Heart right ventricle (tissue), 16 donors: ENCODE measurements at regions not wholly inside any gene's neighbourhood (a gene's known extent, or its start where the extent isn't known, plus 50 kb on each side); places are given as distances from the start of the nearest gene placed in this dataset.

Experiments
- ATAC-seq, 8 donors: fragments of 200-7000 bp; cut with Tn5 transposase; one replicate each; pipeline ENCODE4 v1.9.1; 2020; ENCODE audit warnings: mild to moderate bottlenecking in 8 of 8, moderate library complexity in 8 of 8, moderate number of reproducible peaks in 1 of 8
- DNase-seq, 2 donors: peaks; one replicate each; pipeline ENCODE4 v3.0.0-alpha.2; 2020
- H3K27ac ChIP-seq, 10 donors: fragments of 200-600 bp; sonication (generic) in 2 of 10; one replicate each; pipeline versions ENCODE4 v1.5.0 to v1.8.0; 2020 to 2022; ENCODE audit warnings: mild to moderate bottlenecking in 3 of 10
- H3K27me3 ChIP-seq, 7 donors: fragments of 200-600 bp; one replicate each; pipeline ENCODE4 v1.8.0; 2021 to 2022; ENCODE audit warnings: mild to moderate bottlenecking in 2 of 7
- H3K36me3 ChIP-seq, 9 donors: fragments of 200-600 bp; sonication (generic) in 1 of 9; one replicate each; pipeline versions ENCODE4 v1.5.0 to v1.8.0; 2020 to 2022; ENCODE audit warnings: mild to moderate bottlenecking in 2 of 9
- H3K4me1 ChIP-seq, 9 donors: fragments of 200-600 bp; sonication (generic) in 1 of 9; one replicate each; pipeline versions ENCODE4 v1.5.0 to v1.8.0; 2020 to 2022; ENCODE audit warnings: mild to moderate bottlenecking in 4 of 9
- H3K4me3 ChIP-seq, 10 donors: fragments of 200-600 bp; sonication (generic) in 2 of 10; one replicate each; pipeline versions ENCODE4 v1.5.0 to v1.8.0; 2020 to 2022; ENCODE audit warnings: mild to moderate bottlenecking in 7 of 10, moderate library complexity in 2 of 10
- H3K9me3 ChIP-seq, 11 donors: fragments of 200-600 bp in 10 of 11; sonication (generic) in 2 of 11; one replicate each; pipeline versions ENCODE4 v1.5.0 to v1.8.0; 2013 to 2022; ENCODE audit warnings: mild to moderate bottlenecking in 2 of 11, control low read depth in 1 of 11, moderate library complexity in 1 of 11
- WGBS, 2 donors: extraction: QIAGEN DNeasy Blood & Tissue Kit; methylation state at CpG; one replicate each; pipeline ENCODE4 v1.1.7; 2013; ENCODE audit warnings: inconsistent platforms in 1 of 2; 5-methylcytosine and 5-hydroxymethylcytosine counted together
- intact Hi-C, 10 donors: fragments of 100-400 bp; cut with DNase I; formaldehyde crosslinking; loops; one replicate each; pipeline versions ENCODE4 v1.11.1 to v1.14.2; 2022
- TF ChIP-seq, protein P1 (sequence below), 9 donors: fragments of 200-600 bp; sonication (generic) in 2 of 9; IDR thresholded peaks; one replicate each; pipeline versions ENCODE4 v1.5.0 to v1.8.0; 2021 to 2022; ENCODE audit warnings: antibody characterized with exemption in 9 of 9, mild to moderate bottlenecking in 5 of 9, moderate library complexity in 1 of 9
- donor health status: Arrhythmogenic right ventricular cardiomyopathy.
- donor health status: ischemic (EF 13 %, LVEDD 7.1; RV severe dilation, severe dysfunction).
- donor health status: healthy with polysubstance abuse.
- donor health status: DM: no; HTN: yes; CAD: no.
- donor health status: DM: no; HTN: no; CAD: no.
- donor health status: ischemic (EF 25% LVEDD 6.9; RV normal size, moderate dysfunction).
- donor health status: ischemic (EF 25% LVEDD 5.7; RV mildly dilated, moderate dysfunction).
- donor health status: healthy.
- donor health status: DM: yes; HTN: yes; CAD: no.
- donor health status: Ischemic cardiomyopathy.
- donor health status: ischemic (EF 35%, LVEDD 5.7; RV mildly dilated, moderate dysfunction).
- donor health status: nonischemic (EF 11% LVEDD 7.7; RV severe dilation, severe dysfunction).
- donor health status: DM: yes; HTN: yes; CAD: no.
- donor health status: PGD.
- donor health status: ischemic (EF 29% LVEDD 5.4; RV normal size, mild dysfunction).
- donor health status: nonischemic (EF 23%, LVEDD 6.1; RV moderate dilation, normal function).

GRCh38 chr12:124230117-124230757 lies 64.7 kb upstream of the RFLNA start:
- TF ChIP-seq, protein P1, sequence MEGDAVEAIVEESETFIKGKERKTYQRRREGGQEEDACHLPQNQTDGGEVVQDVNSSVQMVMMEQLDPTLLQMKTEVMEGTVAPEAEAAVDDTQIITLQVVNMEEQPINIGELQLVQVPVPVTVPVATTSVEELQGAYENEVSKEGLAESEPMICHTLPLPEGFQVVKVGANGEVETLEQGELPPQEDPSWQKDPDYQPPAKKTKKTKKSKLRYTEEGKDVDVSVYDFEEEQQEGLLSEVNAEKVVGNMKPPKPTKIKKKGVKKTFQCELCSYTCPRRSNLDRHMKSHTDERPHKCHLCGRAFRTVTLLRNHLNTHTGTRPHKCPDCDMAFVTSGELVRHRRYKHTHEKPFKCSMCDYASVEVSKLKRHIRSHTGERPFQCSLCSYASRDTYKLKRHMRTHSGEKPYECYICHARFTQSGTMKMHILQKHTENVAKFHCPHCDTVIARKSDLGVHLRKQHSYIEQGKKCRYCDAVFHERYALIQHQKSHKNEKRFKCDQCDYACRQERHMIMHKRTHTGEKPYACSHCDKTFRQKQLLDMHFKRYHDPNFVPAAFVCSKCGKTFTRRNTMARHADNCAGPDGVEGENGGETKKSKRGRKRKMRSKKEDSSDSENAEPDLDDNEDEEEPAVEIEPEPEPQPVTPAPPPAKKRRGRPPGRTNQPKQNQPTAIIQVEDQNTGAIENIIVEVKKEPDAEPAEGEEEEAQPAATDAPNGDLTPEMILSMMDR (IDR thresholded peaks at IDR 0.05) = no peak
- Histone ChIP-seq H3K27me3 (peaks cover 0 to 10% (median 0%) of the 10 kb centered on the region in 7 donors), H3K4me3 (no peak overlapping the region), H3K9me3 (peaks cover 0 to 25% (median 7%) of the 10 kb centered on the region in 11 donors), H3K36me3 (no peaks in the 10 kb centered on the region), H3K4me1 (peaks cover 0 to 19% (median 0%) of the 10 kb centered on the region in 9 donors), H3K27ac (no peak overlapping the region)
- ATAC-seq (no peak), DNase-seq (no peak)
- 76 to 80% methylated on average over 2 of the region's 2 CpGs for WGBS, 2 donors
- intact Hi-C loops = no loop called here

DNA sequence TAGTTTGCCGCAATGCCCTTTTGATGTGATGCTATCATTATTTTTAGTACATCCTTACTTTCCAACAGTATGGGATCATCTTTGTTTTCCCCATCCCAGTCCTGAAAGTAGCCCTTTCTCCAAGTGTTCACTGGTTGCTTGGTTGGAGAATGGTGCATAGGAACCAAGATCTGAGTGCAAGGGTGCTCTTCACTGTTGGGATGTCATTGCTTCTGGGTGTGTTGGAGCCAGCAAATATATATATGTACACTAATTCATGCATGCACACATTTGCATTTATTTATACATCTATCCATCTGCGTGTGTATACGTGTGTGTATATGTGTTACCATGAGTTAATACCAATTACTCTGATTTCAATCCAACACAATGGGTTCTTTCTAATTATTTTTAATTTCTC lies 64.1 kb upstream of the RFLNA start:
- Histone ChIP-seq H3K27ac (no peak overlapping the region), H3K36me3 (no peaks in the 10 kb centered on the region), H3K9me3 (peaks cover 0 to 25% (median 7%) of the 10 kb centered on the region in 11 donors), H3K4me1 (peaks cover 0 to 19% (median 0%) of the 10 kb centered on the region in 9 donors), H3K27me3 (peaks cover 0 to 10% (median 0%) of the 10 kb centered on the region in 7 donors), H3K4me3 (no peak overlapping the region)
- TF ChIP-seq, protein P1 (IDR thresholded peaks at IDR 0.05) = no peak
- 97 to 98% methylated on average over 3 of the region's 3 CpGs for WGBS, 2 donors
- no peak for ATAC-seq
- no peak for DNase-seq
- intact Hi-C loops = no loop called here

- peaks cover 0 to 5% (median 0%) of the 10 kb centered on the region in 7 donors for H3K27me3 ChIP-seq
- peaks cover 0 to 19% (median 0%) of the 10 kb centered on the region in 9 donors for H3K4me1 ChIP-seq
- ATAC-seq (peak in 1 of 8 donors; percentile 11), DNase-seq (no peak)
- no peak overlapping the region for H3K4me3 ChIP-seq
- peaks cover 0 to 25% (median 7%) of the 10 kb centered on the region in 11 donors for H3K9me3 ChIP-seq
- WGBS, 2 donors = 88 to 91% methylated on average over 19 of the region's 19 CpGs
- no peaks in the 10 kb centered on the region for H3K36me3 ChIP-seq
- TF ChIP-seq, protein P1 (IDR thresholded peaks at IDR 0.05) = no peak
- no peak overlapping the region for H3K27ac ChIP-seq
- intact Hi-C loops = no loop called here
Measured at GRCh38 chr12:124231980-124232653, 62.8 kb upstream of the RFLNA start.

- Histone ChIP-seq H3K27me3 (peaks cover 0 to 5% (median 0%) of the 10 kb centered on the region in 7 donors), H3K9me3 (peaks cover 0 to 25% (median 7%) of the 10 kb centered on the region in 11 donors), H3K36me3 (no peaks in the 10 kb centered on the region), H3K4me1 (peaks cover 0 to 19% (median 0%) of the 10 kb centered on the region in 9 donors), H3K27ac (no peak overlapping the region), H3K4me3 (no peak overlapping the region)
- no peak for ATAC-seq
- TF ChIP-seq, protein P1 (IDR thresholded peaks at IDR 0.05) = no peak
- DNase-seq = no peak
- intact Hi-C loops = no loop called here
- WGBS, 2 donors = 56 to 68% methylated on average over 3 of the region's 3 CpGs
Measured at GRCh38 chr12:124232654-124232987, 62.3 kb upstream of the RFLNA start.
